CD8-positive, alpha-beta memory T cell (primary cell): ENCODE measurements at regions not wholly inside any gene's neighbourhood (a gene's known extent, or its start where the extent isn't known, plus 50 kb on each side); places are given as distances from the start of the nearest gene placed in this dataset.
"Not testable (repeated sequence)": the region's sequence is repeated elsewhere in the genome, so short reads cannot be mapped to it uniquely, and the experiment has no call there.

Experiments used
- CTCF ChIA-PET: fragments of 350-600 bp; sonication (Branson Sonifier 250); formaldehyde crosslinking; loops from one replicate; lab custom pipeline; 2021; ENCODE audit warnings: antibody characterized with exemption; lab: Charles Lee
- POLR2A ChIA-PET: fragments of 350-600 bp; sonication (Branson Sonifier 250); formaldehyde crosslinking; loops from one replicate; lab custom pipeline; 2021; ENCODE audit warnings: antibody characterized with exemption; lab: Charles Lee
- DNase-seq, 5 donors: peaks; one replicate each; pipeline versions ENCODE4 v3.0.0 to v3.0.0-alpha.2; 2020 to 2022; ENCODE audit warnings: mixed read lengths in 1 of 5
- H3K27ac ChIP-seq: one replicate; pipeline ENCODE4 v1.7.0; 2013; ENCODE audit warnings: low read depth, mild to moderate bottlenecking, low read length, moderate library complexity
- H3K27me3 ChIP-seq: 2 replicates; pipeline ENCODE4 v1.7.0; 2013; ENCODE audit warnings: low read length, mild to moderate bottlenecking; ENCODE audit not compliant: insufficient read depth, poor library complexity, severe bottlenecking
- H3K36me3 ChIP-seq: 2 replicates; pipeline ENCODE4 v1.7.0; 2013; ENCODE audit warnings: mild to moderate bottlenecking, low read length, moderate library complexity; ENCODE audit not compliant: insufficient read depth
- H3K4me1 ChIP-seq: 2 replicates; pipeline ENCODE4 v1.7.0; 2013; ENCODE audit warnings: mild to moderate bottlenecking, low read length, moderate library complexity; ENCODE audit not compliant: insufficient read depth
- H3K4me3 ChIP-seq: 2 replicates; pipeline ENCODE4 v1.7.0; 2013; ENCODE audit warnings: mild to moderate bottlenecking, low read length
- H3K9me3 ChIP-seq: 2 replicates; pipeline ENCODE4 v1.7.0; 2013; ENCODE audit warnings: mild to moderate bottlenecking, low read length
- H3K27ac Mint-ChIP-seq, 8 donors: one replicate each; pipeline ENCODE4 v1.8.0; 2020 to 2021; ENCODE audit warnings: mixed read lengths in 8 of 8, mild to moderate bottlenecking in 6 of 8, inconsistent platforms in 3 of 8, moderate library complexity in 3 of 8
- H3K27me3 Mint-ChIP-seq, 2 donors: one replicate each; pipeline ENCODE4 v1.8.0; 2020 to 2021; ENCODE audit warnings: mixed read lengths in 2 of 2, mild to moderate bottlenecking in 1 of 2, moderate library complexity in 1 of 2
- H3K36me3 Mint-ChIP-seq, 3 donors: one replicate each; pipeline ENCODE4 v1.8.0; 2020 to 2021; ENCODE audit warnings: mixed read lengths in 3 of 3, inconsistent platforms in 1 of 3, mild to moderate bottlenecking in 1 of 3
- H3K4me1 Mint-ChIP-seq, 3 donors: one replicate each; pipeline ENCODE4 v1.8.0; 2020 to 2021; ENCODE audit warnings: mixed read lengths in 3 of 3, inconsistent platforms in 1 of 3, mild to moderate bottlenecking in 1 of 3
- H3K4me3 Mint-ChIP-seq, 7 donors: one replicate each; pipeline ENCODE4 v1.8.0; 2020 to 2021; ENCODE audit warnings: mixed read lengths in 7 of 7, mild to moderate bottlenecking in 6 of 7, moderate library complexity in 4 of 7, inconsistent platforms in 2 of 7
- H3K9me3 Mint-ChIP-seq, 5 donors: one replicate each; pipeline ENCODE4 v1.8.0; 2020 to 2022; ENCODE audit warnings: mixed read lengths in 5 of 5, mild to moderate bottlenecking in 3 of 5, moderate library complexity in 2 of 5, inconsistent platforms in 1 of 5

DNA sequence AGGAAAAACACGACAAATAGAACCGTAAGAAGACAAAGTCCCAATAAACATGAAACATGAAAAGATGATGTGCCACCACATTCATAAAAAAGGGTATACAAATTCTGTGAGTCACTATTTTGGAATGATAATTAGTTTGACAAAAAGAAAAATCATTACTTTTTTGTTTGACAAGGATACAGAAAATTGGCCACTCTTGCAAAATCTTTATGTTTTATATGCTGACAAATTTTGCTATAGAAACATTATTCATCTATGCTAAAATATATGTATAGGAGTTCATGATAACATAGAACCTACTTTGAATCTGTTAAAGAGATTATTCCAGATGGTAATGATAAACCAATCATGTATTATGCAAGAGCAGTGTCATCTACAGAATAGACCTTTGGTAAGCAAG, 1201.0 kb downstream of the FSCB start:
- Histone ChIP-seq H3K4me3 (no peak overlapping the region), H3K27ac (no peak overlapping the region), H3K27me3 (no peaks in the 10 kb centered on the region), H3K4me1 (no peaks in the 10 kb centered on the region), H3K36me3 (no peaks in the 10 kb centered on the region), H3K9me3 (no peaks in the 10 kb centered on the region)
- no peaks in the 10 kb centered on the region for H3K4me1 Mint-ChIP-seq
- POLR2A ChIA-PET: no interaction called here
- no peak overlapping the region for H3K4me3 Mint-ChIP-seq
- no peak overlapping the region for H3K27ac Mint-ChIP-seq
- H3K27me3 Mint-ChIP-seq: no peaks in the 10 kb centered on the region
- H3K9me3 Mint-ChIP-seq: peaks cover 0 to 31% (median 4%) of the 10 kb centered on the region in 5 donors
- CTCF ChIA-PET: no interaction called here
- no peak for DNase-seq
- H3K36me3 Mint-ChIP-seq: no peaks in the 10 kb centered on the region

DNA sequence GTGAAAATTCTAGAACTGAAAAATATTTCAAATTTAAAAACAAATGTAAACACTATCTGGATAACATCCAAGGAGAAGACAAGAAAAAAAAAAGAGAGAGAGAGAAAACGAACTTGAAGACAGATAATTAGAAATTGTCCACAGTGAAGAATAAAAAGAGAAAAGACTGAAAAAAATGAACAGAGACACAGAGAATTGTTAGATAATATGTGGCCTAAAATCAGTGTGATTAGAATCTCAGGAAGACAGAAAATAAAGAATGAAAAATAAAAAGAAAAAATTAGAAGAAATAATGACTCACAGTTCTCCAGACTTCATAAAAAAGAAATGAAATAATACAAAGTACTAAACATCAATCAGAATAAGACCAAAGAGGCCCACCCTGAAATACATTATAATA, 1209.3 kb downstream of the FSCB start:
- Mint-ChIP-seq H3K27me3 (peaks cover 0 to 1% of the 10 kb centered on the region in 2 donors), H3K36me3 (no peaks in the 10 kb centered on the region), H3K4me3 (no peak overlapping the region), H3K27ac (no peak overlapping the region), H3K4me1 (no peaks in the 10 kb centered on the region), H3K9me3 (peaks cover 5 to 33% (median 15%) of the 10 kb centered on the region in 5 donors)
- H3K36me3 ChIP-seq: no peaks in the 10 kb centered on the region
- ChIA-PET POLR2A (no interaction called here), CTCF (no interaction called here)
- H3K27ac ChIP-seq: no peak overlapping the region
- no peaks in the 10 kb centered on the region for H3K4me1 ChIP-seq
- no peak for DNase-seq
- H3K27me3 ChIP-seq: no peaks in the 10 kb centered on the region
- no peaks in the 10 kb centered on the region for H3K9me3 ChIP-seq
- H3K4me3 ChIP-seq: no peak overlapping the region

DNA sequence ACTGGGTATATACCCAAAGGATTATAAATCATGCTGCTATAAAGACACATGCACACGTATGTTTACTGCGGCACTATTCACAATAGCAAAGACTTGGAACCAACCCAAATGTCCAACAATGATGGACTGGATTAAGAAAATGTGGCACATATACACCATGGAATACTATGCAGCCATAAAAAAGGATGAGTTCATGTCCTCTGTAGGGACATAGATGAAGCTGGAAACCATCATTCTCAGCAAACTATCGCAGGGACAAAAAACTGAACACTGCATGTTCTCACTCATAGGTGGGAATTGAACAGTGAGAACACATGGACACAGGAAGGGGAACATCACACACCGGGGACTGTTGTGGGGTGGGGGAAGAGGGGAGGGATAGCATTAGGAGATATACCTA, 1211.0 kb downstream of the FSCB start:
- CTCF ChIA-PET, H3K4me3 Mint-ChIP-seq: not testable (repeated sequence)

DNA sequence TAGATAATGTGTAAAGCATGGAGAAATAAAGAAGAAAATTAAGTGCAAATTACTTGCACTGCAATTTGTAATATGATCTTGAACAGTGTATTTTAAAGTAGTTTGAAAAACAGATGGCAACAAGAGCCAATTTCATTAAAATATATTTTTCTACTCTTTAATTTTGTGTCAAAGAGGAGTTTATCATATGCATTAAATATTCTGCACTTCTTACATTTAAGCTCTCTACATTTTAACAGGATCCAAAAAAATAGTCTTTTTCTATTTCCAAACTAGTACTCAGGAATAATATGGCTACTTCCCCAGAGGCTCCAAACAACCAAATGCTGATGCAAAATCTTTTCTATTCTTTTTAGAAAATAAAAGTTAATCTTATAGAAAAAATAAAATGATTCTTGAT, 1221.5 kb downstream of the FSCB start:
- H3K27me3 ChIP-seq: no peaks in the 10 kb centered on the region
- no peaks in the 10 kb centered on the region for H3K4me1 ChIP-seq
- no peaks in the 10 kb centered on the region for H3K36me3 ChIP-seq
- Mint-ChIP-seq H3K4me3 (no peak overlapping the region), H3K9me3 (peaks cover 0 to 26% (median 12%) of the 10 kb centered on the region in 5 donors), H3K27me3 (no peaks in the 10 kb centered on the region), H3K4me1 (no peaks in the 10 kb centered on the region), H3K36me3 (no peaks in the 10 kb centered on the region), H3K27ac (no peak overlapping the region)
- no peak for DNase-seq
- POLR2A ChIA-PET: no interaction called here
- no peaks in the 10 kb centered on the region for H3K9me3 ChIP-seq
- H3K4me3 ChIP-seq: no peak overlapping the region
- H3K27ac ChIP-seq: no peak overlapping the region
- CTCF ChIA-PET: no interaction called here

More for the DNA sequence above, 1211.0 kb downstream of the FSCB start:
- peaks cover 7 to 33% (median 17%) of the 10 kb centered on the region in 5 donors for H3K9me3 Mint-ChIP-seq
- POLR2A ChIA-PET, H3K9me3 ChIP-seq, H3K4me1 ChIP-seq, H3K36me3 Mint-ChIP-seq, H3K27me3 Mint-ChIP-seq, H3K27ac ChIP-seq, H3K4me1 Mint-ChIP-seq, H3K36me3 ChIP-seq, H3K27ac Mint-ChIP-seq, DNase-seq, H3K4me3 ChIP-seq, H3K27me3 ChIP-seq: not testable (repeated sequence)

DNA sequence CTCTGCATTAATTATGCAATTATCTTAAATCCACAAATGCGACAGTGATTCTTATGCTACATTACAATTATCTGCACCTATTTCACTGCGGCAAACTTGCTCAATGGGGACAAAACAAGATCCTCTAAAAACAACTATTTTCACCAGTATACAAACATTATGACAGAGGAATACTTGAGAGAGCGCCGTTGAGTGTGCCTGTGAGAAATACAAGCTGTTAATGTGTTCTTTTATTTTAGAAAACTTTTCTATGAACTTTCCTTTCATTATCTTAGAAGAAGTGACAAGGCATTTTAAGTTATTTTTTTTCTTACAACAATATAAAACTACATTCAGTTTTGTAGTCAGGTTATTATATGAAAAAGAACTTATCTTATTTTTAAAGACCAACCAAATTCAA, 1247.0 kb downstream of the FSCB start:
- Mint-ChIP-seq H3K4me3 (no peak overlapping the region), H3K27me3 (no peaks in the 10 kb centered on the region), H3K4me1 (no peaks in the 10 kb centered on the region), H3K9me3 (peaks cover 7 to 16% (median 13%) of the 10 kb centered on the region in 5 donors), H3K27ac (no peak overlapping the region), H3K36me3 (no peaks in the 10 kb centered on the region)
- H3K27me3 ChIP-seq: no peaks in the 10 kb centered on the region
- no peak overlapping the region for H3K4me3 ChIP-seq
- DNase-seq: no peak
- H3K36me3 ChIP-seq: no peaks in the 10 kb centered on the region
- no peaks in the 10 kb centered on the region for H3K9me3 ChIP-seq
- H3K4me1 ChIP-seq: no peaks in the 10 kb centered on the region
- ChIA-PET CTCF (no interaction called here), POLR2A (no interaction called here)
- H3K27ac ChIP-seq: no peak overlapping the region

DNA sequence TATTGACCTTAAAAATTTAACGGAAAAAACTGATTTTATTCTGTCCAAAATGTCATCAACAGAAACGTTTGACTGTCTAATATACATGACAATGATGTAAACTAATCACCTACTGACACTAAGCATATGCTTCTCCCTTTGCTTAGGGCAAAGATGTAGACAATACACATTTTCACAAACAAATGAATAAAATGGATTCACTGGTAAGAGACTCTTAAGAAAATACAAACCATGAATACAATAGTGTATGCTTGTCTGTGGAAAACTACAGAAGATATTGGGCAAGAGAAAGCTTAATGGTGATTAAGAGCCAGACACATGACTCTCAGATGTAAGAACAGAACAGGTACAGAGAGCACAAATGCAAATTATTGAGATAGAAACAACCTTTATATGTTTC, 1248.7 kb downstream of the FSCB start:
- Mint-ChIP-seq H3K4me1 (no peaks in the 10 kb centered on the region), H3K36me3 (no peaks in the 10 kb centered on the region), H3K27me3 (no peaks in the 10 kb centered on the region), H3K27ac (no peak overlapping the region), H3K9me3 (peaks cover 7 to 14% (median 11%) of the 10 kb centered on the region in 5 donors), H3K4me3 (no peak overlapping the region)
- no peak for DNase-seq
- H3K9me3 ChIP-seq: no peaks in the 10 kb centered on the region
- H3K4me1 ChIP-seq: no peaks in the 10 kb centered on the region
- no peak overlapping the region for H3K27ac ChIP-seq
- CTCF ChIA-PET: no interaction called here
- H3K36me3 ChIP-seq: no peaks in the 10 kb centered on the region
- POLR2A ChIA-PET: no interaction called here
- H3K27me3 ChIP-seq: no peaks in the 10 kb centered on the region
- no peak overlapping the region for H3K4me3 ChIP-seq

DNA sequence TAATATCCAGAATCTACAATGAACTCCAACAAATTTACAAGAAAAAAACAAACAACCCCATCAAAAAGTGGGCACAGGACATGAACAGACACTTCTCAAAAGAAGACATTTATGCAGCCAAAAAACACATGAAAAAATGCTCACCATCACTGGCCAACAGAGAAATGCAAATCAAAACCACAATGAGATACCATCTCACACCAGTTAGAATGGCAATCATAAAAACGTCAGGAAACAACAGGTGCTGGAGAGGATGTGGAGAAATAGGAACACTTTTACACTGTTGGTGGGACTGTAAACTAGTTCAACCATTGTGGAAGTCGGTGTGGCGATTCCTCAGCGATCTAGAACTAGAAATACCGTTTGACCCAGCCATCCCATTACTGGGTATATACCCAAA, 1250.1 kb downstream of the FSCB start:
- H3K27me3 Mint-ChIP-seq, H3K4me1 ChIP-seq, DNase-seq, H3K4me3 ChIP-seq, H3K4me3 Mint-ChIP-seq, H3K4me1 Mint-ChIP-seq, CTCF ChIA-PET, H3K27me3 ChIP-seq, POLR2A ChIA-PET, H3K36me3 Mint-ChIP-seq, H3K36me3 ChIP-seq, H3K27ac Mint-ChIP-seq, H3K27ac ChIP-seq, H3K9me3 ChIP-seq: not testable (repeated sequence)
- H3K9me3 Mint-ChIP-seq: peaks cover 7 to 16% (median 11%) of the 10 kb centered on the region in 5 donors

DNA sequence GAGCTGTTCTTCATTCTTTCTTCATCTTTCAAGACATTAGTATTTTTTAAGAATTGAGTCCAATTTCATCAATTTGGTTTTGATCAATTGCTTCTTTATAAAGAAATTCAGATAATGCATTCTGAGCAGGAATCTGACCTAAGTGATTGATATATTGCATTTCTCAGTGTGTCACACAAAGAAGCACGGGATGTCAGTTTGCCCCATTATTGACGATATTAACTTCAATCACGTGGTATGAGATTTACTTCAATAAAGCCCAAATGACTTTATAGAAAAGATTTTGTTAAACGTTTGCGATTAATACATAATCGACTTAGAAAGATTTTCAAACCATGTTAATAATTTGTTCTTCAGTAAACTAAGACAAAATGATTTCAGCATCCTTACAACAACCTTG, 1254.2 kb downstream of the FSCB start:
- Histone ChIP-seq H3K36me3 (no peaks in the 10 kb centered on the region), H3K27me3 (no peaks in the 10 kb centered on the region), H3K27ac (no peak overlapping the region), H3K4me3 (no peak overlapping the region), H3K4me1 (no peaks in the 10 kb centered on the region), H3K9me3 (no peaks in the 10 kb centered on the region)
- H3K9me3 Mint-ChIP-seq: peaks cover 2 to 12% (median 8%) of the 10 kb centered on the region in 5 donors
- H3K27me3 Mint-ChIP-seq: no peaks in the 10 kb centered on the region
- no peaks in the 10 kb centered on the region for H3K4me1 Mint-ChIP-seq
- ChIA-PET CTCF (no interaction called here), POLR2A (no interaction called here)
- H3K27ac Mint-ChIP-seq: no peak overlapping the region
- no peaks in the 10 kb centered on the region for H3K36me3 Mint-ChIP-seq
- no peak overlapping the region for H3K4me3 Mint-ChIP-seq
- no peak for DNase-seq

DNA sequence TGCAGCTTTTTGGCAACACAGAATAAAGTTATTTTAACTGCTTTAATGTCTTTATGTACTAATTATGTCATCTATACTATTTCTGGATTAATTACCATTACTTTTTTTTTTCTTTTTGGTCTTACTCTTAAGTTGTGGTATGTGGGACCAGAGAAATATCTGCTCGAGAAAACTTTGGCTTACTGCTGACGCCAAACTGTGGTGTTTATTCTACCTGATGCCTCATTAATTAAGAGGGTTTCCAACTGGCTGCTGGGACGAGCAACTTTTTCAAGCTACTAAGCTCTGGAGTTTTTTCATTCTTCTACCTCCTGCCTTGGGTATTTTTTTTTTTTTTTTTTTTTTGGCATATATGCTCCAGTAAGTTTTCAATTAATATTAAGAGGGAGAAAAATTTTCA, 1257.5 kb downstream of the FSCB start:
- ChIA-PET POLR2A (no interaction called here), CTCF (no interaction called here)
- peaks cover 3 to 12% (median 8%) of the 10 kb centered on the region in 5 donors for H3K9me3 Mint-ChIP-seq
- H3K27ac ChIP-seq: no peak overlapping the region
- no peaks in the 10 kb centered on the region for H3K27me3 ChIP-seq
- no peak overlapping the region for H3K4me3 ChIP-seq
- no peak overlapping the region for H3K27ac Mint-ChIP-seq
- no peak for DNase-seq
- no peaks in the 10 kb centered on the region for H3K4me1 Mint-ChIP-seq
- no peak overlapping the region for H3K4me3 Mint-ChIP-seq
- H3K9me3 ChIP-seq: no peaks in the 10 kb centered on the region
- no peaks in the 10 kb centered on the region for H3K36me3 ChIP-seq
- no peaks in the 10 kb centered on the region for H3K4me1 ChIP-seq
- no peaks in the 10 kb centered on the region for H3K27me3 Mint-ChIP-seq
- no peaks in the 10 kb centered on the region for H3K36me3 Mint-ChIP-seq
